ENCODE measurements at regions not wholly inside any gene's neighbourhood (a gene's known extent, or its start where the extent isn't known, plus 50 kb on each side); places are given as distances from the start of the nearest gene placed in this dataset.

DNA sequence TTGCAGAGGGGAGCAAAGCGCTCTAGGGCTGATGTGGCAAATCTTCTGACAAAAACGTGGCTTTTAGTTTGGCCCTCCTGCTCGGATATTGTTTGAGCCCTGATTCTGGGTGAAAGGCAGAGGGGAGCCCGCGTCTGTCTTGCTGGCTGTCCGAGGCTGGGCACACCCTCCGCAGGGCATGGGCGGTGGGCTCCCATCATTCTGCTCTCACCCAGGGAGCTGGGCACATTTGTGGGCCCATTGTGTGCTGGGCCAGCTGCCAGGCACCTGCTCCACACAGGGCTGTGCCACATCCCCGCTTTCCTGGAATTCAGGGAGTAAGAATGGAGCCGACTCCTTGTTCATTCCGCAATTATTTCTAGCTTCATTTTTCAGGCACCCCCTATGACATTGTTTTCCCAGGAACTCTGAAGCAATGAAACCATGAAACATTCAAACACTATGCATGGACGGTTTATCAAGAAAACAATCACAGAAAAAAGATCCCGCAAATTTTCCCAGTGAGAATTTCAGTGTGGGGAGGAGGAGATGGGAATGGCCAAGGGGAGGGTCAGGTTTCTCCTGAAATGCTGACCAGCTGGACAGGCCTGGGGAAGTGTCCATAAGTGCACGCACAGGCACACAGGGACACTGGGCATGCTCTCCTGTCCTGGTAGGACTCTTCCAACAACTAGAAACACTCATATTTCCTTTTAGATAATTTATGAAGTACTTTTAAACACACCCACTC is 341.1 kb downstream of the CXCL12 start:
- no peaks in the 10 kb centered on the region for H3K36me3 Mint-ChIP-seq
- no peak overlapping the region for H3K27ac ChIP-seq (ENCODE audit: insufficient read depth, low read length, poor library complexity, severe bottlenecking)
- H3K9me3 Mint-ChIP-seq = peaks cover 0 to 1% (median 0%) of the 10 kb centered on the region in 7 donors
- no peaks in the 10 kb centered on the region for H3K27me3 Mint-ChIP-seq
- no peaks in the 10 kb centered on the region for H3K9me3 ChIP-seq (ENCODE audit: control insufficient read depth in 2 of 2, low read length in 2 of 2)
- ATAC-seq (ENCODE audit: low read depth in 2 of 2) = no peak
- H3K4me3 Mint-ChIP-seq = no peak overlapping the region
- no peaks in the 10 kb centered on the region for H3K4me1 Mint-ChIP-seq
- H3K27me3 ChIP-seq (ENCODE audit: control insufficient read depth, insufficient read depth, low read length) = peaks cover 3% of the 10 kb centered on the region
- no peak for DNase-seq
- H3K27ac Mint-ChIP-seq = no peak overlapping the region
- no peaks in the 10 kb centered on the region for H3K4me1 ChIP-seq (ENCODE audit: control insufficient read depth, insufficient read depth, low read length, poor library complexity, severe bottlenecking)
- no peaks in the 10 kb centered on the region for H3K36me3 ChIP-seq (ENCODE audit: control insufficient read depth, insufficient read depth, low read length)
- no peak overlapping the region for H3K4me3 ChIP-seq (ENCODE audit: low read depth, low read length)

DNA sequence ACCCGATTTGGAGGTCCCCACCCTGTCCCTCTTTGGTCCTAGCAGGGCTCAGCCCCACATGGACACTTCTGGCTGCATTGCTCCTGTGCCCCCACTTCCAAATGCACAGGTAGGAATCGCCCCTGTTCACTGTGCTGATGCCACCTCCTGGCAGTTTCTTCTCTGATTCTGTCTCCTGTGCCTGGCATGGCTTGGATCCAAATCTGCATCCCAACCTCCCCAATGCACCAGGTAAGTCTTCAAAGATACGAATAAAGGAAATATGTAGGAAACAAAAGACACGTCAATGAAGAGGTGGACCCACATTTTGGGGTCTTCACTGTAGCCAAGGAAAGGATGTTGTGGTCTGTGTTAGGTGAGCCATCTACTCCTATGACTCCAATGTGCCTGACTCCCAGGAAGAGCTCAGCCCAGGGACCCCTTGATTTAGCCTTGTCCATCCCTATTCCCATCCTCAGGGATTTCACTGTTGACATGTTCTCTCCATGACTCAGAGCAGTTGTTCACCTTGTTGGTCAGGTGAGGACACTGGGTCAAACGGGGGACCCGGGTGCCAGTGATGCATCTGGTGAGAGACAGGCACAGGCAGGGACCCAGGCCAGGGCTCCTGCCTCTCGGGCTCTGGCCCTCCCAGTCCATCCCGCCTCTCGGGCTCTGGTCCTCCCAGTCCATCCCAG is 341.8 kb downstream of the CXCL12 start:
- H3K4me3 Mint-ChIP-seq = no peak overlapping the region
- H3K36me3 Mint-ChIP-seq = no peaks in the 10 kb centered on the region
- H3K4me3 ChIP-seq (ENCODE audit: low read depth, low read length) = no peak overlapping the region
- no peak overlapping the region for H3K27ac Mint-ChIP-seq
- DNase-seq = no peak
- H3K36me3 ChIP-seq (ENCODE audit: control insufficient read depth, insufficient read depth, low read length) = no peaks in the 10 kb centered on the region
- peaks cover 0 to 1% (median 0%) of the 10 kb centered on the region in 7 donors for H3K9me3 Mint-ChIP-seq
- H3K4me1 Mint-ChIP-seq = no peaks in the 10 kb centered on the region
- no peaks in the 10 kb centered on the region for H3K27me3 Mint-ChIP-seq
- H3K27ac ChIP-seq (ENCODE audit: insufficient read depth, low read length, poor library complexity, severe bottlenecking) = no peak overlapping the region
- no peaks in the 10 kb centered on the region for H3K4me1 ChIP-seq (ENCODE audit: control insufficient read depth, insufficient read depth, low read length, poor library complexity, severe bottlenecking)
- no peak for ATAC-seq (ENCODE audit: low read depth in 2 of 2)
- H3K9me3 ChIP-seq (ENCODE audit: control insufficient read depth in 2 of 2, low read length in 2 of 2) = no peaks in the 10 kb centered on the region
- no peaks in the 10 kb centered on the region for H3K27me3 ChIP-seq (ENCODE audit: control insufficient read depth, insufficient read depth, low read length)

DNA sequence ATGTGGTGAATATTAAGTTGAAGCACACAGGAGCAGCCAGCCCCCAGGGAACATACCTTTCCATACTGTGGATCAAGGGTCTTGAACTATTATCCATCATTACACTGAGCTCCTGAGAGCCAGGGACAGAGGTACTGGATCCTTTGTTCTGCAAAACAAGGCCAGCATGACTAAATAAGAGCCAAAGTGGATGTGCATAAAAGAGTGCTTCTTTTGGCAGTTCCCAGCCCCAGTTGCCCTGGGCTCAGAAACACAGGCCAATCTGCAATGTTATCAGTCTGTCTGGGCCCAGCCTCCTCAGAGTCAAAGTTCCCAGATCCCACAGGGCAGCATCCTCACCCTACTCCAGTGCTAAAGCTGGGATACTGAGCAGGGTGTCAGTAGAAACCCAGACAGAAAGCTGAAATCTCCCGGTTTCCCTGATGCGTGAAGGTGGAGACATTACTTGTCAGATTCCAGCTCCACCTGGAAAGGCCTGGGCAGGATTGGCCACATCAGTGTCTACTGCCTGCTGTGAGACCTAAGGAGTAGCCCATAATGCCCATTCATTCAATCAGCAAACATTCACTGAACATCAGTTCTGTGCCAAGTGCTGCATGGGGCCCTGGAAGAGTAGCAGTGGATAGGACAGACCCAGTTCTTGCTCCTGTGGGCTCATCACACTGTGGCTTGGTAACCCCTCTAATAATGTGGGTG is 342.7 kb downstream of the CXCL12 start:
- H3K9me3 Mint-ChIP-seq = peaks cover 0 to 1% (median 0%) of the 10 kb centered on the region in 7 donors
- ATAC-seq (ENCODE audit: low read depth in 2 of 2) = no peak
- H3K27ac ChIP-seq (ENCODE audit: insufficient read depth, low read length, poor library complexity, severe bottlenecking) = no peak overlapping the region

DNA sequence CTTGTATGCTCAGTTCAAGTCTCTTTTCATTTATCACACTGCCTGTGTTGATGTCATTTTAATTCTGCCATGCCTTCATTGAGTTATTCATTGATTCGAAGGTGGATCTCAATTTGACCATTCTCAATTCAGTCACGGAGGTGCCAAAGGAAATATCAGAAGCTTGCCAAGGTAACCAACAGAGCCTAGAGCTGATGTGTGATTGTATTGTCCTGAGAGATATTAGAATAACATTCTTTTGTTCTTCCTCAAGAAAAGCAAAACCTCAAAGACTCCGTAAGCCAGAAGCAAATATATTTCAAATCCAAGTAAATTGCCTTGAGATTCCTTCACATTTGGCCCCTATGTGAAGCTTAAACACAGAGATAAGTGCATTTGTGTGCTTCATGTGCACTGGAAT is 345.3 kb downstream of the CXCL12 start:
- no peaks in the 10 kb centered on the region for H3K4me1 ChIP-seq (ENCODE audit: control insufficient read depth, insufficient read depth, low read length, poor library complexity, severe bottlenecking)

More for the DNA sequence above, 342.7 kb downstream of the CXCL12 start:
- H3K27me3 ChIP-seq (ENCODE audit: control insufficient read depth, insufficient read depth, low read length) = no peaks in the 10 kb centered on the region
- H3K4me1 ChIP-seq (ENCODE audit: control insufficient read depth, insufficient read depth, low read length, poor library complexity, severe bottlenecking) = no peaks in the 10 kb centered on the region
- Mint-ChIP-seq H3K27me3 (no peaks in the 10 kb centered on the region), H3K27ac (no peak overlapping the region), H3K36me3 (no peaks in the 10 kb centered on the region), H3K4me3 (no peak overlapping the region), H3K4me1 (no peaks in the 10 kb centered on the region)
- H3K4me3 ChIP-seq (ENCODE audit: low read depth, low read length) = no peak overlapping the region
- H3K36me3 ChIP-seq (ENCODE audit: control insufficient read depth, insufficient read depth, low read length) = no peaks in the 10 kb centered on the region
- no peaks in the 10 kb centered on the region for H3K9me3 ChIP-seq (ENCODE audit: control insufficient read depth in 2 of 2, low read length in 2 of 2)
- no peak for DNase-seq

DNA sequence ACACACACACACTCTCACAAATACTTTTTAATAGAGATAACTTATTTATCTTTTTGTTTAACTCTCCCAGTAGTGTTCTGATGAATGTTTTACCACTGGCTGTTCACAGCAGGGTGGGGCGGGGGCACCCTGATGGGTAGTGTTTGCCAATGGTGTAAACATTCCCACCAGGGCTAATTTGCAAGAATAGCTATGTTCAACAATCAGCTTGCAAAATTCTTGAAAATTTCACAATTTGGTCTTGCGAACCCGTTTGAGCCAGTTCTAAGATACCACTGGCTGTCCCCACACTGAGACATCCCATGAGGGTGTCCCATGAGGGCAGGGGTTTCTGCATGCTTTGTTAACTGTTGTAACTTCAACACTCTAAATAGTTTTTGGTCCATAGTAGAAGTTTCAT is 348.5 kb downstream of the CXCL12 start:
- Mint-ChIP-seq H3K4me3 (no peak overlapping the region), H3K27me3 (no peaks in the 10 kb centered on the region), H3K27ac (no peak overlapping the region)

More for the DNA sequence above, 345.3 kb downstream of the CXCL12 start:
- H3K27me3 Mint-ChIP-seq = no peaks in the 10 kb centered on the region
- Histone ChIP-seq H3K9me3 (ENCODE audit: control insufficient read depth in 2 of 2, low read length in 2 of 2) (no peaks in the 10 kb centered on the region), H3K27ac (ENCODE audit: insufficient read depth, low read length, poor library complexity, severe bottlenecking) (no peak overlapping the region), H3K36me3 (ENCODE audit: control insufficient read depth, insufficient read depth, low read length) (no peaks in the 10 kb centered on the region), H3K4me3 (ENCODE audit: low read depth, low read length) (no peak overlapping the region), H3K27me3 (ENCODE audit: control insufficient read depth, insufficient read depth, low read length) (no peaks in the 10 kb centered on the region)
- H3K27ac Mint-ChIP-seq = no peak overlapping the region
- DNase-seq (no peak), ATAC-seq (ENCODE audit: low read depth in 2 of 2) (no peak)
- no peak overlapping the region for H3K4me3 Mint-ChIP-seq
- no peaks in the 10 kb centered on the region for H3K4me1 Mint-ChIP-seq
- no peaks in the 10 kb centered on the region for H3K36me3 Mint-ChIP-seq
- peaks cover 0 to 1% (median 0%) of the 10 kb centered on the region in 7 donors for H3K9me3 Mint-ChIP-seq

DNA sequence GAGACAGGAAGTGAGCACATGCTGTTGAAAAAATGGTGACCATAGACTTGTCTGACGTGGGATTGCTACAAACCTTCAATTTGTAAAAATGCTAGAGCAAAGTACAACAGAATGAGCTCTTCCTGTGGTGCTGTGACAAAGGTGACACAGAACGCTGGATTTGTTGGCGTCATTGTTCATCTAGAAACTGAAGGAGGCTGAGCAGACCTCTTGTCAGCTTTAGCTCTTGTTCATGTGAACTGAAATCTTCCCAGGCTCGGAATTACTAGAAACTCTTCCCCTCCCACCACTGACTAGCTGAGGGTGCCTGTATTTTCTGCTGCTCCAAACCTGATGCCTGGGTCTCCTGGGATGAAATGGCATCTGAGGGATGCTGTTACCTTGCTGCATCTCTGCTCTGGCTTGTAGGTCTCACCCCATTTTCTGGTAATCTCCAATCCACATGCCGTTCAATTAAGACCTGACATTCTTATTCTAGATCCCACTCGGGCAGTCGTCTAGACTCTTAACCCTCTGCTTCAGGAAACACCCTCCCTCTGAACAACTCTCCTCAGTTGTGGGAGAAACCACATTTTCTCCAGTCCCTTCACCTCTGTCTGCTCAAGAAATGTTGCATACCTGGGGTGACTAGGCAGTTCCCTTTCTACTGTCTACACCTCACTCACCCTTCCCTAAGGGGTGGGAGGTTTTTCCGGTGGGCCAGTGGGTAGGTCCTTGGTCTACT is 349.3 kb downstream of the CXCL12 start:
- H3K27me3 ChIP-seq (ENCODE audit: control insufficient read depth, insufficient read depth, low read length) = no peaks in the 10 kb centered on the region
- Mint-ChIP-seq H3K4me3 (no peak overlapping the region), H3K27ac (no peak overlapping the region), H3K4me1 (no peaks in the 10 kb centered on the region), H3K9me3 (peaks cover 0 to 1% (median 0%) of the 10 kb centered on the region in 7 donors), H3K36me3 (no peaks in the 10 kb centered on the region), H3K27me3 (no peaks in the 10 kb centered on the region)
- H3K36me3 ChIP-seq (ENCODE audit: control insufficient read depth, insufficient read depth, low read length) = no peaks in the 10 kb centered on the region
- no peaks in the 10 kb centered on the region for H3K9me3 ChIP-seq (ENCODE audit: control insufficient read depth in 2 of 2, low read length in 2 of 2)
- DNase-seq = no peak
- no peak overlapping the region for H3K4me3 ChIP-seq (ENCODE audit: low read depth, low read length)
- H3K4me1 ChIP-seq (ENCODE audit: control insufficient read depth, insufficient read depth, low read length, poor library complexity, severe bottlenecking) = no peaks in the 10 kb centered on the region
- H3K27ac ChIP-seq (ENCODE audit: insufficient read depth, low read length, poor library complexity, severe bottlenecking) = no peak overlapping the region
- ATAC-seq (ENCODE audit: low read depth in 2 of 2) = no peak

More for the DNA sequence above, 348.5 kb downstream of the CXCL12 start:
- Histone ChIP-seq H3K27me3 (ENCODE audit: control insufficient read depth, insufficient read depth, low read length) (no peaks in the 10 kb centered on the region), H3K27ac (ENCODE audit: insufficient read depth, low read length, poor library complexity, severe bottlenecking) (no peak overlapping the region), H3K9me3 (ENCODE audit: control insufficient read depth in 2 of 2, low read length in 2 of 2) (no peaks in the 10 kb centered on the region), H3K4me1 (ENCODE audit: control insufficient read depth, insufficient read depth, low read length, poor library complexity, severe bottlenecking) (no peaks in the 10 kb centered on the region), H3K36me3 (ENCODE audit: control insufficient read depth, insufficient read depth, low read length) (no peaks in the 10 kb centered on the region), H3K4me3 (ENCODE audit: low read depth, low read length) (no peak overlapping the region)
- no peaks in the 10 kb centered on the region for H3K4me1 Mint-ChIP-seq
- no peak for DNase-seq
- H3K36me3 Mint-ChIP-seq = no peaks in the 10 kb centered on the region
- ATAC-seq (ENCODE audit: low read depth in 2 of 2) = no peak
- peaks cover 0 to 1% (median 0%) of the 10 kb centered on the region in 7 donors for H3K9me3 Mint-ChIP-seq

DNA sequence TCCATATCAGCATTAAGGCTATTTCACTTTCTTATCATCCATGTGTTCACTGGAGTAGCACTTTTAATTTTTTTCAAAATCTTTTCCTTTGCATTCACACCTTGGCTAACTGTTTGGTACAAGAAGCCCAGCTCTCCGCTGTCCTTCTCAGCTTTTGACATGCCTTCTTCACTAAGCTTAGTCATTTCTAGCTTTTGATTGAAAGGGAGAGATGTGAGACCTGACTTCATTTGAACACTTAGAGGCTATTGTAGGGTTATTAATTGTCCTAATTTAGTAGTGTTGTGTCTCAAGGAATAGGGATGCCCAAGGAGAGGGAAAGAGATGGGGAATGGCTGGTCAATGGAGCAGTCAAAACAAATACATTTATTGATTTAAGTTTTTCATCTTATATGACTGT is 350.0 kb downstream of the CXCL12 start:
- H3K4me1 Mint-ChIP-seq = no peaks in the 10 kb centered on the region
- Histone ChIP-seq H3K36me3 (ENCODE audit: control insufficient read depth, insufficient read depth, low read length) (no peaks in the 10 kb centered on the region), H3K27ac (ENCODE audit: insufficient read depth, low read length, poor library complexity, severe bottlenecking) (no peak overlapping the region), H3K9me3 (ENCODE audit: control insufficient read depth in 2 of 2, low read length in 2 of 2) (no peaks in the 10 kb centered on the region), H3K4me1 (ENCODE audit: control insufficient read depth, insufficient read depth, low read length, poor library complexity, severe bottlenecking) (no peaks in the 10 kb centered on the region), H3K27me3 (ENCODE audit: control insufficient read depth, insufficient read depth, low read length) (no peaks in the 10 kb centered on the region), H3K4me3 (ENCODE audit: low read depth, low read length) (no peak overlapping the region)
- no peak for DNase-seq
- H3K9me3 Mint-ChIP-seq = peaks cover 0 to 1% (median 0%) of the 10 kb centered on the region in 7 donors
- no peaks in the 10 kb centered on the region for H3K36me3 Mint-ChIP-seq
- H3K27ac Mint-ChIP-seq = no peak overlapping the region
- H3K4me3 Mint-ChIP-seq = no peak overlapping the region
- no peak for ATAC-seq (ENCODE audit: low read depth in 2 of 2)
- no peaks in the 10 kb centered on the region for H3K27me3 Mint-ChIP-seq
